GM10248 (cell line): ENCODE measurements at regions not wholly inside any gene's neighbourhood (a gene's known extent, or its start where the extent isn't known, plus 50 kb on each side); places are given as distances from the start of the nearest gene placed in this dataset.

Source experiments
- CTCF ChIA-PET: fragments of 300-600 bp; sonication (Branson Sonifier 250); formaldehyde crosslinking; extraction: SDS; loops from one replicate; lab custom pipeline; 2021; ENCODE audit warnings: antibody characterized with exemption; lab: Yijun Ruan, JAX
- POLR2A ChIA-PET: fragments of 350-650 bp; sonication (Branson Sonifier 250); formaldehyde crosslinking; extraction: SDS; loops from one replicate; lab custom pipeline; 2020; ENCODE audit warnings: antibody characterized with exemption; lab: Yijun Ruan, JAX
- DNase-seq: peaks from one replicate; pipeline ENCODE4 v3.0.0; 2012; ENCODE audit errors: extremely low spot score
- CTCF ChIP-seq: IDR thresholded peaks from 2 replicates; pipeline ENCODE4 v1.5.1; 2012; ENCODE audit warnings: mild to moderate bottlenecking, low read depth; ENCODE audit errors: extremely low read depth, missing control alignments, control extremely low read depth

GRCh38 chr1:58905628-58906221, 121.9 kb upstream of the JUN start:
- POLR2A ChIA-PET, result no interaction called here
- DNase-seq, result no peak
- no peak for TF ChIP-seq CTCF
- CTCF ChIA-PET, result interaction anchor here (1.0 to 4.0 kb wide), 4 partner anchors 12 to 792 kb away, joined by 3 to 16 read pairs (median 4); no protein-coding TSS in a partner anchor

- ChIA-PET CTCF (interaction anchor here (0.7 to 4.0 kb wide), 4 partner anchors 11 to 97 kb away, joined by 3 to 16 read pairs (median 4); no protein-coding TSS in a partner anchor), POLR2A (no interaction called here)
- no peak for DNase-seq
- TF ChIP-seq CTCF, result no peak
Measured at GRCh38 chr1:58907398-58907797, 123.6 kb upstream of the JUN start.

GRCh38 chr1:58908561-58909560, 125.0 kb upstream of the JUN start:
- TF ChIP-seq CTCF, result no peak
- DNase-seq, result no peak
- POLR2A ChIA-PET, result no interaction called here
- CTCF ChIA-PET, result interaction anchor here (1.2 to 5.1 kb wide), 3 partner anchors 8 to 790 kb away, joined by 3 to 27 read pairs (median 16); no protein-coding TSS in a partner anchor

GRCh38 chr1:58909914-58910681, 126.3 kb upstream of the JUN start:
- POLR2A ChIA-PET, result no interaction called here
- no peak for DNase-seq
- no peak for TF ChIP-seq CTCF
- CTCF ChIA-PET, result interaction anchor here (0.7 to 5.1 kb wide), 7 partner anchors 9 to 149 kb away, joined by 3 to 27 read pairs (median 4); no protein-coding TSS in a partner anchor

GRCh38 chr1:58911841-58912499, 128.1 kb upstream of the JUN start:
- no peak for DNase-seq
- TF ChIP-seq CTCF, result no peak
- CTCF ChIA-PET, result interaction anchor here (1.0 to 5.1 kb wide), 3 partner anchors 11 to 21 kb away, joined by 3 to 27 read pairs (median 3); no protein-coding TSS in a partner anchor
- POLR2A ChIA-PET, result no interaction called here
